ENCODE measurements at regions not wholly inside any gene's neighbourhood (a gene's known extent, or its start where the extent isn't known, plus 50 kb on each side); places are given as distances from the start of the nearest gene placed in this dataset.

DNA sequence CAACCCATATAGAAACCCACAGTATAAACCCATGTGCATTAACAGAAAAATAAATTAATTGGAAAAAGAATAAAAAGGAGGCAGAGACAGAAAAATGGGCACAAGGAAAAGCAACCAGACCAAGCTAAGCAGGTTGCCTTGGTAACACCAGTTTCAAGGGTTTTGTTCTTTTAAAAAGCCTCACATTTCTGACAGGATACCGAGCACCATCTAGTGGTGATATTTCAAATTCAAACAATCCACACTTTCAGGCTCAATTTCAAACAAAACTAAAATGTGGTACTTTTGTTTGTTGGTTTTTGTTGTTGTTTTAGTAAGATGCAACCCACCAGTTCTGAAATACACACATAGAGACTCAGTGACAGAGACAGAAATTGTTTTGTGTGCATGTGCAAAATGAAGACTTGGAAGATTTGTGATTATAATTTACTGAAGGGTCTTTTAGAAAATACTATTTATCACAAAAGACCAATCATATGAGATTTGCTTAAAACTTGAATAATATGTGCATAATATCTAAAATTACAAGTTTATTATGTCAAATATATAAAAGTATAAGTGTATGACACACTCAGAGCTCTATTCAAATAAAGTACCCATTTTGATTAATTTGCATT lies 318.2 kb downstream of the SLCO4C1 start:
- TF ChIP-seq, protein P1, sequence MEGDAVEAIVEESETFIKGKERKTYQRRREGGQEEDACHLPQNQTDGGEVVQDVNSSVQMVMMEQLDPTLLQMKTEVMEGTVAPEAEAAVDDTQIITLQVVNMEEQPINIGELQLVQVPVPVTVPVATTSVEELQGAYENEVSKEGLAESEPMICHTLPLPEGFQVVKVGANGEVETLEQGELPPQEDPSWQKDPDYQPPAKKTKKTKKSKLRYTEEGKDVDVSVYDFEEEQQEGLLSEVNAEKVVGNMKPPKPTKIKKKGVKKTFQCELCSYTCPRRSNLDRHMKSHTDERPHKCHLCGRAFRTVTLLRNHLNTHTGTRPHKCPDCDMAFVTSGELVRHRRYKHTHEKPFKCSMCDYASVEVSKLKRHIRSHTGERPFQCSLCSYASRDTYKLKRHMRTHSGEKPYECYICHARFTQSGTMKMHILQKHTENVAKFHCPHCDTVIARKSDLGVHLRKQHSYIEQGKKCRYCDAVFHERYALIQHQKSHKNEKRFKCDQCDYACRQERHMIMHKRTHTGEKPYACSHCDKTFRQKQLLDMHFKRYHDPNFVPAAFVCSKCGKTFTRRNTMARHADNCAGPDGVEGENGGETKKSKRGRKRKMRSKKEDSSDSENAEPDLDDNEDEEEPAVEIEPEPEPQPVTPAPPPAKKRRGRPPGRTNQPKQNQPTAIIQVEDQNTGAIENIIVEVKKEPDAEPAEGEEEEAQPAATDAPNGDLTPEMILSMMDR (IDR thresholded peaks at IDR 0.05) = no peak
- no peak for TF ChIP-seq POLR2A (IDR thresholded peaks at IDR 0.05)
